Activated CD4-positive, alpha-beta T cell treated with anti-CD3 and anti-CD28 coated beads for 36 hours (primary cell): ENCODE measurements at regions not wholly inside any gene's neighbourhood (a gene's known extent, or its start where the extent isn't known, plus 50 kb on each side); places are given as distances from the start of the nearest gene placed in this dataset.
"Not testable (repeated sequence)": the region's sequence is repeated elsewhere in the genome, so short reads cannot be mapped to it uniquely, and the experiment has no call there.

Experiments used
- ATAC-seq: fragments of 200-7000 bp; cut with Tn5 transposase; one replicate; pipeline ENCODE4 v1.10.0; 2021; ENCODE audit warnings: mild to moderate bottlenecking, moderate library complexity
- CTCF ChIA-PET: fragments of 350-600 bp; sonication (Branson Sonifier 250); formaldehyde crosslinking; loops from one replicate; lab custom pipeline; 2021; ENCODE audit warnings: antibody characterized with exemption; lab: Charles Lee
- POLR2A ChIA-PET: fragments of 350-600 bp; sonication (Branson Sonifier 250); formaldehyde crosslinking; loops from one replicate; lab custom pipeline; 2021; ENCODE audit warnings: antibody characterized with exemption, inconsistent platforms; lab: Charles Lee
- DNase-seq: peaks from one replicate; pipeline ENCODE4 v3.0.0-alpha.2; 2020
- H3K27ac Mint-ChIP-seq: one replicate; pipeline ENCODE4 v1.8.0; 2021; ENCODE audit warnings: mixed read lengths
- H3K27me3 Mint-ChIP-seq: one replicate; pipeline ENCODE4 v1.8.0; 2021; ENCODE audit warnings: mixed read lengths
- H3K36me3 Mint-ChIP-seq: one replicate; pipeline ENCODE4 v1.8.0; 2021; ENCODE audit warnings: low read depth, mixed read lengths
- H3K4me1 Mint-ChIP-seq: one replicate; pipeline ENCODE4 v1.8.0; 2021; ENCODE audit warnings: mixed read lengths
- H3K4me3 Mint-ChIP-seq: one replicate; pipeline ENCODE4 v1.8.0; 2021; ENCODE audit warnings: mild to moderate bottlenecking, moderate library complexity, mixed read lengths
- H3K9me3 Mint-ChIP-seq: one replicate; pipeline ENCODE4 v1.8.0; 2021; ENCODE audit warnings: low read depth, mixed read lengths
- intact Hi-C, 2 experiments: fragments of 100-400 bp; cut with DNase I in 1 of 2; cut with micrococcal nuclease in 1 of 2; formaldehyde crosslinking; loops; one replicate each; pipeline versions ENCODE4 v1.14.2 to v1.15.1; 2022 to 2024; cut with DNase I, micrococcal nuclease

- POLR2A ChIA-PET, CTCF ChIA-PET, H3K27ac Mint-ChIP-seq, H3K9me3 Mint-ChIP-seq, H3K36me3 Mint-ChIP-seq, DNase-seq, ATAC-seq, H3K27me3 Mint-ChIP-seq, H3K4me3 Mint-ChIP-seq, H3K4me1 Mint-ChIP-seq, intact Hi-C loops: not testable (repeated sequence)
These were observed 390.6 kb downstream of the PRIM2 start for GRCh38 chr6:57708061-57708460.

- H3K4me3 Mint-ChIP-seq, H3K4me1 Mint-ChIP-seq, H3K36me3 Mint-ChIP-seq, H3K27me3 Mint-ChIP-seq, CTCF ChIA-PET, intact Hi-C loops, DNase-seq, POLR2A ChIA-PET, H3K27ac Mint-ChIP-seq, ATAC-seq, H3K9me3 Mint-ChIP-seq: not testable (repeated sequence)
These were observed 405.1 kb downstream of the PRIM2 start for GRCh38 chr6:57722546-57722945.

- ATAC-seq, CTCF ChIA-PET, H3K27ac Mint-ChIP-seq, H3K36me3 Mint-ChIP-seq, POLR2A ChIA-PET, H3K27me3 Mint-ChIP-seq, H3K4me3 Mint-ChIP-seq, H3K4me1 Mint-ChIP-seq, H3K9me3 Mint-ChIP-seq, DNase-seq, intact Hi-C loops: not testable (repeated sequence)
These were observed 406.5 kb downstream of the PRIM2 start for GRCh38 chr6:57723815-57724401.

GRCh38 chr6:57729407-57729806 lies 412.0 kb downstream of the PRIM2 start:
- DNase-seq, H3K36me3 Mint-ChIP-seq, H3K9me3 Mint-ChIP-seq, POLR2A ChIA-PET, CTCF ChIA-PET, H3K27ac Mint-ChIP-seq, H3K4me3 Mint-ChIP-seq, H3K4me1 Mint-ChIP-seq, ATAC-seq, H3K27me3 Mint-ChIP-seq, intact Hi-C loops: not testable (repeated sequence)

- H3K36me3 Mint-ChIP-seq, H3K27me3 Mint-ChIP-seq, H3K27ac Mint-ChIP-seq, H3K9me3 Mint-ChIP-seq, intact Hi-C loops, DNase-seq, CTCF ChIA-PET, ATAC-seq, H3K4me3 Mint-ChIP-seq, POLR2A ChIA-PET, H3K4me1 Mint-ChIP-seq: not testable (repeated sequence)
These were observed 413.3 kb downstream of the PRIM2 start for GRCh38 chr6:57730726-57731125.

- H3K27ac Mint-ChIP-seq, POLR2A ChIA-PET, H3K4me1 Mint-ChIP-seq, DNase-seq, CTCF ChIA-PET, H3K36me3 Mint-ChIP-seq, ATAC-seq, intact Hi-C loops, H3K27me3 Mint-ChIP-seq, H3K4me3 Mint-ChIP-seq, H3K9me3 Mint-ChIP-seq: not testable (repeated sequence)
These were observed 430.3 kb downstream of the PRIM2 start for GRCh38 chr6:57747716-57748115.

GRCh38 chr6:57759850-57760249 lies 442.4 kb downstream of the PRIM2 start:
- CTCF ChIA-PET, DNase-seq, H3K4me3 Mint-ChIP-seq, H3K9me3 Mint-ChIP-seq, intact Hi-C loops, POLR2A ChIA-PET, H3K36me3 Mint-ChIP-seq, ATAC-seq, H3K27ac Mint-ChIP-seq, H3K27me3 Mint-ChIP-seq, H3K4me1 Mint-ChIP-seq: not testable (repeated sequence)

GRCh38 chr6:57792720-57793397 lies 475.4 kb downstream of the PRIM2 start:
- peaks cover 13% of the 10 kb centered on the region for H3K4me1 Mint-ChIP-seq
- H3K9me3 Mint-ChIP-seq, POLR2A ChIA-PET, H3K4me3 Mint-ChIP-seq, H3K36me3 Mint-ChIP-seq, H3K27ac Mint-ChIP-seq, intact Hi-C loops, ATAC-seq, DNase-seq, CTCF ChIA-PET: not testable (repeated sequence)
- H3K27me3 Mint-ChIP-seq = peaks cover 29% of the 10 kb centered on the region

- DNase-seq, CTCF ChIA-PET, ATAC-seq, H3K4me3 Mint-ChIP-seq, H3K27ac Mint-ChIP-seq, H3K36me3 Mint-ChIP-seq, H3K9me3 Mint-ChIP-seq, POLR2A ChIA-PET, intact Hi-C loops: not testable (repeated sequence)
- peaks cover 13% of the 10 kb centered on the region for H3K4me1 Mint-ChIP-seq
- peaks cover 29% of the 10 kb centered on the region for H3K27me3 Mint-ChIP-seq
These were observed 475.9 kb downstream of the PRIM2 start for GRCh38 chr6:57793398-57793762.

- Mint-ChIP-seq H3K27me3 (peaks cover 29% of the 10 kb centered on the region), H3K27ac (peak overlapping the region; percentile 37), H3K4me3 (peak overlapping the region; percentile 53)
- H3K36me3 Mint-ChIP-seq, POLR2A ChIA-PET, H3K9me3 Mint-ChIP-seq, CTCF ChIA-PET, H3K4me1 Mint-ChIP-seq, ATAC-seq, intact Hi-C loops: not testable (repeated sequence)
- peak; percentile 32 for DNase-seq
These were observed 482.5 kb downstream of the PRIM2 start for GRCh38 chr6:57799703-57800479.

GRCh38 chr6:57808581-57808980 lies 491.2 kb downstream of the PRIM2 start:
- H3K36me3 Mint-ChIP-seq, H3K4me1 Mint-ChIP-seq, H3K27ac Mint-ChIP-seq, CTCF ChIA-PET, H3K9me3 Mint-ChIP-seq, H3K4me3 Mint-ChIP-seq, ATAC-seq, POLR2A ChIA-PET, DNase-seq, intact Hi-C loops: not testable (repeated sequence)
- H3K27me3 Mint-ChIP-seq = peaks cover 43% of the 10 kb centered on the region

GRCh38 chr6:57809454-57809853 lies 492.0 kb downstream of the PRIM2 start:
- DNase-seq, H3K4me3 Mint-ChIP-seq, ATAC-seq, H3K9me3 Mint-ChIP-seq, intact Hi-C loops, H3K4me1 Mint-ChIP-seq, POLR2A ChIA-PET, H3K36me3 Mint-ChIP-seq, H3K27ac Mint-ChIP-seq: not testable (repeated sequence)
- CTCF ChIA-PET = interaction anchor here (1.1 kb wide), 1 partner anchor 18 kb away, joined by 3 read pairs; no protein-coding TSS in a partner anchor
- H3K27me3 Mint-ChIP-seq = peaks cover 46% of the 10 kb centered on the region
